Stimulated activated memory B cell treated with anti-CD40 and anti-IgM and Interleukin-4, amounts not matched to agents 10 μg/mL and 1 μg/mL and 100 μg/mL, for 72 hours (primary cell): ENCODE measurements at regions not wholly inside any gene's neighbourhood (a gene's known extent, or its start where the extent isn't known, plus 50 kb on each side); places are given as distances from the start of the nearest gene placed in this dataset.
"Not testable (repeated sequence)": the region's sequence is repeated elsewhere in the genome, so short reads cannot be mapped to it uniquely, and the experiment has no call there.

Experiments used
- ATAC-seq: fragments of 150-1000 bp; cut with Tn5 transposase; 2 replicates; pipeline ENCODE4 v1.10.0; 2021
- H3K27ac Mint-ChIP-seq: one replicate; pipeline ENCODE4 v1.8.0; 2022; ENCODE audit warnings: mild to moderate bottlenecking, mixed read lengths
- H3K27me3 Mint-ChIP-seq: one replicate; pipeline ENCODE4 v1.8.0; 2022; ENCODE audit warnings: mixed read lengths
- H3K36me3 Mint-ChIP-seq: one replicate; pipeline ENCODE4 v1.8.0; 2022; ENCODE audit warnings: mixed read lengths
- H3K4me1 Mint-ChIP-seq: one replicate; pipeline ENCODE4 v1.8.0; 2022; ENCODE audit warnings: mixed read lengths
- H3K4me3 Mint-ChIP-seq: one replicate; pipeline ENCODE4 v1.8.0; 2022; ENCODE audit warnings: mild to moderate bottlenecking, moderate library complexity, mixed read lengths
- H3K9me3 Mint-ChIP-seq: one replicate; pipeline ENCODE4 v1.8.0; 2022; ENCODE audit warnings: mixed read lengths

DNA sequence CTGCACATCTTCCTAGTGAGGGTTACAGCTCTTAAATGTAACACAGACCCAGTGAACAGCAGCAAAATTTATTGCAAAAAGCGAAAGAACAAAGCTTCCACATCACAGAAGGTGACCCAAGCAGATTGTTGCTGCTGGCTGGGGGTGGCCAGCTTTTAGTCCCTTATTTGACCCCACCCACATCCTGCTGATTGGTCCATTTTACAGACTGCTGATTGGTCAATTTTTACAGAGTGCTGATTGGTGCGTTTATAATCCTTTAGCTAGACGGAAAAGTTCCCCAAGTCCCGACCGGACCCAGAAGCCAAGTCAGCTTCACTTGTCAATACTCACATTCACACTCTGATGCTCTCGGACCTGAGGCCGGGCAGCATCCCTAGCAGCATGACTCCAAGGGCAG, 154.5 kb upstream of the ATP10A start:
- H3K9me3 Mint-ChIP-seq, result no peaks in the 10 kb centered on the region

DNA sequence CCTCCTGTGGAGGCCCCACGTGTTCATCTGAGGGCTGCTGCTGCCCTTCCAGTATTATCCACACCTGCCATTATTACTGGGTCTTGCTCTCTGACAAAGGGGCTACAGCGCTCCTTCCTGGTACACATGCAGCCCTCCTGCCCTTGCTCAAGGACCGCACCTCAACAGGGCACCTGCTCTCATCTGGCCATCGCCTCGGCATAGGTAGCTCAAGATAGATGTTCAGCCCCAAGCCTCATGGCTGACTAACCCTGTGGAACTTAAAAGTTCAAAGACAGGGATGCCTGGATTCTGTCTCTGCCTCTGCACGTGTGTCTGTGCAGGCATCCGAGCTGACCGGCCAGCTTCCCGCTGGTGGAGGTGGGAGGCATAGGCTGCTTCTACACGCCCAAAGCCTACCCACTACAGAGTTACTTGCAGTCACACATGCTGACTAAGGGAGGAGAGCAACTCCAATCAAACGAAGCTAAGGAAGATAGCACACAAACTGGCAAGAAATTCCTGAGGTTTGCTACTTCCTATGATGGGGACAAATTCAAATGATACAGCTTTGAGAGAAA, 152.5 kb upstream of the ATP10A start:
- no peaks in the 10 kb centered on the region for H3K9me3 Mint-ChIP-seq
- ATAC-seq, result no peak
- no peaks in the 10 kb centered on the region for H3K4me1 Mint-ChIP-seq
- no peak overlapping the region for H3K4me3 Mint-ChIP-seq
- H3K27me3 Mint-ChIP-seq, result peaks cover 24% of the 10 kb centered on the region
- H3K36me3 Mint-ChIP-seq, result no peaks in the 10 kb centered on the region
- H3K27ac Mint-ChIP-seq, result no peak overlapping the region

More for the DNA sequence above, 154.5 kb upstream of the ATP10A start:
- no peak overlapping the region for H3K27ac Mint-ChIP-seq
- no peak for ATAC-seq
- no peaks in the 10 kb centered on the region for H3K4me1 Mint-ChIP-seq
- no peaks in the 10 kb centered on the region for H3K36me3 Mint-ChIP-seq
- peaks cover 31% of the 10 kb centered on the region for H3K27me3 Mint-ChIP-seq
- no peak overlapping the region for H3K4me3 Mint-ChIP-seq

DNA sequence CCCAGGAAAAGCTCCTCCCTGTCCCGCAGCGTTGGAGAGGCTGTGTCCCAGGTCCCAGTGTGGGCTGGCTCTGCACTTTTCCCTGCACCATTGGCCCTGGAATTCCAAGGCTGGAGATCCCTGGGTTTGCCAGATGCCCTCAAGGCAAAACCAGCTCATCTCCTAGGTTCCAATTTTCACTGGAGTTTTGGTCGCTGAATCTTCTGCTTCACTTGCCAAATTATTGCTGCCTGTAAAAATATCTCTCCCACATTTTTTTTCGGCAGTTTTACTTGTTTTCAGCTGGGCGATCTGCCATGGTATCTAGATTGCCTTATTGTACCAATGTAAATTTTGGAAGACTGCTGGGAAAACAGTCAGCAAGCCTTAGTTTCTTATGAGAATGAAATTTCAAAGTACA, 150.9 kb upstream of the ATP10A start:
- Mint-ChIP-seq H3K4me1 (no peaks in the 10 kb centered on the region), H3K9me3 (no peaks in the 10 kb centered on the region), H3K36me3 (no peaks in the 10 kb centered on the region), H3K27me3 (peaks cover 21% of the 10 kb centered on the region), H3K4me3 (no peak overlapping the region), H3K27ac (no peak overlapping the region)
- no peak for ATAC-seq

GRCh38 chr15:26011916-26012315, 148.8 kb upstream of the ATP10A start:
- peaks cover 21% of the 10 kb centered on the region for H3K27me3 Mint-ChIP-seq
- no peak overlapping the region for H3K27ac Mint-ChIP-seq
- no peaks in the 10 kb centered on the region for H3K9me3 Mint-ChIP-seq
- H3K4me3 Mint-ChIP-seq, result no peak overlapping the region
- no peaks in the 10 kb centered on the region for H3K4me1 Mint-ChIP-seq
- no peak for ATAC-seq
- no peaks in the 10 kb centered on the region for H3K36me3 Mint-ChIP-seq

- ATAC-seq, result no peak
- H3K9me3 Mint-ChIP-seq, result no peaks in the 10 kb centered on the region
- no peaks in the 10 kb centered on the region for H3K4me1 Mint-ChIP-seq
- no peaks in the 10 kb centered on the region for H3K27me3 Mint-ChIP-seq
- no peaks in the 10 kb centered on the region for H3K36me3 Mint-ChIP-seq
- H3K4me3 Mint-ChIP-seq, result no peak overlapping the region
- no peak overlapping the region for H3K27ac Mint-ChIP-seq
These were observed 144.0 kb upstream of the ATP10A start for GRCh38 chr15:26007151-26007550.

DNA sequence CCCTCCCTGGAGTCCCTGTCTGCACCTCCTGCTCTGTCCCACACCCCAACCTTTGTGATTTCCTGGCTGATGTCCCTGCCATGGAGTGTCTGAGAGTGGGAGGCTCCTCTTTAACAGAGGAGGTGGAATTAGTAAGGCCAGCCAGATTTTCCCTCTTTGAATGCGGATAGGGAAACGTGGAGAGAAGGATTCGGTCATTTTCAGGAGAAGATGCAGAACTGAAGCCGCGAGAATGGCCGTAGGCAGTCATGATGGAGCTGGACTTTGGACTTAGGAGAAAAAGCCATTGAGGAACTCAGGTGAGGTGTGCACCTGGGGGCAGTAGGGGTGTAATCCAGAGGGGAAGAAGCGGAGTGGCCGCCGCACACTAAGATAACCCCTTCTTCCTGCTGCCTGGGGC, 138.1 kb upstream of the ATP10A start:
- Mint-ChIP-seq H3K27me3 (no peaks in the 10 kb centered on the region), H3K36me3 (no peaks in the 10 kb centered on the region), H3K9me3 (no peaks in the 10 kb centered on the region), H3K27ac (no peak overlapping the region), H3K4me3 (no peak overlapping the region), H3K4me1 (no peaks in the 10 kb centered on the region)
- ATAC-seq, result no peak

DNA sequence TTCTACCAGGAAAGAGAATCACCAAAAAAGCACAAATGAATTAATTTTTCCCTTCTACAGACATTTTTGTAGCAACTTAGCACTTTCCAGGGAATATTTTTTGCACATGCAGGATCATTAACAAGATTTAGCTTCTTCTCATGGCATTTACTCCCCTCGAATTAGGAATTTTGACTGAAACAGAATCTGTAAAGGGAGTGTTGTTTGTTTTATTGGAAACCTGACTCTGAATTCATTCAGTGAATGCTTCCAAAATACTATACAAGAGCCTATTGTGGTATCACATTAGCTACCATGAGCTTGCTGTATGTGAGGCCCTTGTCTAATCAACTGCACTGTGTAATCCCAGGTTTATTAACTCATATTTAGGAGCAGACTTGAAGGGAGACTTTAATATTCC, 130.4 kb upstream of the ATP10A start:
- no peaks in the 10 kb centered on the region for H3K9me3 Mint-ChIP-seq
- no peaks in the 10 kb centered on the region for H3K4me1 Mint-ChIP-seq
- no peaks in the 10 kb centered on the region for H3K36me3 Mint-ChIP-seq
- no peaks in the 10 kb centered on the region for H3K27me3 Mint-ChIP-seq
- no peak for ATAC-seq
- no peak overlapping the region for H3K27ac Mint-ChIP-seq
- H3K4me3 Mint-ChIP-seq, result no peak overlapping the region

- no peak overlapping the region for H3K4me3 Mint-ChIP-seq
- H3K9me3 Mint-ChIP-seq, result no peaks in the 10 kb centered on the region
- H3K27ac Mint-ChIP-seq, result no peak overlapping the region
- H3K27me3 Mint-ChIP-seq, result no peaks in the 10 kb centered on the region
- no peaks in the 10 kb centered on the region for H3K4me1 Mint-ChIP-seq
- ATAC-seq, result no peak
- no peaks in the 10 kb centered on the region for H3K36me3 Mint-ChIP-seq
These were observed 127.1 kb upstream of the ATP10A start for GRCh38 chr15:25990220-25990619.

DNA sequence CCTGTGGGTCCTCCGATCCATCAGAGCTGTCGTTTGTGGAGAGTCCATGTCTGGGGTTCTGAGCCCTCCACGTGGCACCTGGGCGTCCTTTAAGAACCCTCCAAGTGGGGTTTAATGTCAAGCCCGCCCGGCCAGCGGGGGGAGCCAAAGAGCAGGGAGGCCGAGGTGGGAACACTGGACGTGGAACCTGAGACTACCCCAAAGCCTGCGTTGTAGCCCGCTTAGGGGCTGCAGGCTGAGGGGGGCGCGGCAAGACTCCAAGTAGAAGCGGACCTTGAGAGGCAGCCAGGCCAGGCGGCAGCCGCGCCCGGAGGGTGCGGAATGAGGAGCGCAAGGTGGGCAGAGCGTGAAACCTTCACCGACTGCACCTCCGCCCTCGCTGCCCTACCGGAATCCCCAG, 126.2 kb upstream of the ATP10A start:
- no peak overlapping the region for H3K4me3 Mint-ChIP-seq
- no peak for ATAC-seq
- no peaks in the 10 kb centered on the region for H3K4me1 Mint-ChIP-seq
- H3K9me3 Mint-ChIP-seq, result no peaks in the 10 kb centered on the region
- no peaks in the 10 kb centered on the region for H3K27me3 Mint-ChIP-seq
- no peak overlapping the region for H3K27ac Mint-ChIP-seq
- no peaks in the 10 kb centered on the region for H3K36me3 Mint-ChIP-seq

- H3K36me3 Mint-ChIP-seq, H3K9me3 Mint-ChIP-seq, H3K4me1 Mint-ChIP-seq, ATAC-seq, H3K27me3 Mint-ChIP-seq, H3K4me3 Mint-ChIP-seq, H3K27ac Mint-ChIP-seq: not testable (repeated sequence)
These were observed 125.6 kb upstream of the ATP10A start for GRCh38 chr15:25988716-25989115.

GRCh38 chr15:25987638-25988037, 124.5 kb upstream of the ATP10A start:
- no peak for ATAC-seq
- H3K36me3 Mint-ChIP-seq, result no peaks in the 10 kb centered on the region

GRCh38 chr15:25985165-25985564, 122.0 kb upstream of the ATP10A start:
- no peaks in the 10 kb centered on the region for H3K4me1 Mint-ChIP-seq
- ATAC-seq, result no peak

More at GRCh38 chr15:25987638-25988037, 124.5 kb upstream of the ATP10A start:
- no peaks in the 10 kb centered on the region for H3K9me3 Mint-ChIP-seq
- H3K27me3 Mint-ChIP-seq, result no peaks in the 10 kb centered on the region
- no peak overlapping the region for H3K4me3 Mint-ChIP-seq
- H3K4me1 Mint-ChIP-seq, result no peaks in the 10 kb centered on the region
- H3K27ac Mint-ChIP-seq, result no peak overlapping the region

DNA sequence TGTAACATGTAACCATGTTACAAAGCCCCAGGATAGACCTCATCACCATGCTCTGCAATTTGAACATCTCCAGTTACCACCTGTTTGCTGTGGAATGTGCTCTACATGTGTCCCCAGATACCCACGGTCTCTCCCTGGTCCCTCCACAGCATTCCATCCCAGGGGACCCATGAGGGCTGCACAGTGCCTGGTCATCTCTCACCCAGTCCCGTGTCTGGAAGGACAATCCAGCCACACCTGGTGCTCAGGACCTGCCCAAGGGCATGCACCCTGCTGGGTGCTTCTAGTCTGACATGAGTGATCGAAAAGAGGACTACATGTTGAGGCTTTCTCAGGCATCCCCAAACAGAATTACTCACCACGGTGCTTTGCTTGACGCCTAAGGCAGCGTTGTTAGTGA, 119.6 kb upstream of the ATP10A start:
- no peak for ATAC-seq
- Mint-ChIP-seq H3K9me3 (peaks cover 2% of the 10 kb centered on the region), H3K4me3 (no peak overlapping the region), H3K27ac (no peak overlapping the region), H3K36me3 (no peaks in the 10 kb centered on the region), H3K27me3 (no peaks in the 10 kb centered on the region), H3K4me1 (no peaks in the 10 kb centered on the region)

More at GRCh38 chr15:25985165-25985564, 122.0 kb upstream of the ATP10A start:
- H3K4me3 Mint-ChIP-seq, result no peak overlapping the region
- no peak overlapping the region for H3K27ac Mint-ChIP-seq
- H3K9me3 Mint-ChIP-seq, result no peaks in the 10 kb centered on the region
- H3K27me3 Mint-ChIP-seq, result no peaks in the 10 kb centered on the region
- no peaks in the 10 kb centered on the region for H3K36me3 Mint-ChIP-seq

- no peaks in the 10 kb centered on the region for H3K36me3 Mint-ChIP-seq
- no peaks in the 10 kb centered on the region for H3K27me3 Mint-ChIP-seq
- no peak for ATAC-seq
- H3K4me3 Mint-ChIP-seq, result no peak overlapping the region
- no peaks in the 10 kb centered on the region for H3K4me1 Mint-ChIP-seq
- no peak overlapping the region for H3K27ac Mint-ChIP-seq
- H3K9me3 Mint-ChIP-seq, result peaks cover 2% of the 10 kb centered on the region
These were observed 118.0 kb upstream of the ATP10A start for GRCh38 chr15:25981114-25981513.

DNA sequence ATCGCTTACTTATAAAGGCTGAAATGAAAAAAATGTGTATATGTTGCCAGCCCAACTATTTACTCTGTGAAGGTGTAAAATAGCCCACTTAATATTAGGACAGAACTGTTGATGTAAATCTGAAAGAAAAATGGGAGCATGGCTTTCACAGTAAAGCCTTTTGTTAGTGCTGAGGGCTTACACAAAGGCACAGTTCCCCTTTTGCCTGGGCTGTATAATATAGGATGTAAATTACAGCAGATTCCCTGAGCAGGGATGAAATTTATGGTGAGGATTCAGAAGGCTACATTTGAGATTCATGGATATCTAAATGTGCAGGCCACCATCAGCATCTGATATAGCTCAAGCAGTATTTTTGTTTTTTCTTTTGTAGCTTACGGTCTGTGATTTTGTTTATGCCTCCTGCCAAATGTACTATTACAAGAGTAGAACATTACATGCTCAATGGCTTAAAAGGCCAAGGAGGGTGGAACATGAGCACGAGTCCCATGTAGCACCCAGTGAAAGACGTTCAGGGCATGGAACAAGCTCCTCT, 109.1 kb upstream of the ATP10A start:
- no peak for ATAC-seq
- Mint-ChIP-seq H3K4me3 (no peak overlapping the region), H3K27me3 (no peaks in the 10 kb centered on the region), H3K27ac (no peak overlapping the region), H3K9me3 (peaks cover 3% of the 10 kb centered on the region), H3K4me1 (no peaks in the 10 kb centered on the region), H3K36me3 (no peaks in the 10 kb centered on the region)

DNA sequence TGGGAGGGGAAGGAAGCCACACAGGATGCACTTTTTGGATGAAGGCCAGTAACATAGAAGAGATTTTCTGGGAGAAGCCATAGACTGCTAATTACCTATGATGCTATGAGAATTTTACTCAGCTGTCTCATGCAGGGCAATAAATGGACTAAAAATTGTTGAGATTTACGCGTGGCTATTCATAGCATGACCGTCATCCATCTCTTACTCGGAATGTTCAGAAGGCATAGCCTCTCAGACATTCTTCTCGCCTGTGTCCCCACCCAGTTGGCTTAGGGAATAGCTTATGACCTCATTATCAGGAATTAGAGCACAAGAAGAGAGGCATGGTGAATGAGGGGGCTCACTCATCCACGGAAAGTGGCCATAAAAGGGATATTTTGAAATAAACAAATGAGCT, 107.9 kb upstream of the ATP10A start:
- no peaks in the 10 kb centered on the region for H3K27me3 Mint-ChIP-seq
- no peaks in the 10 kb centered on the region for H3K36me3 Mint-ChIP-seq
- no peaks in the 10 kb centered on the region for H3K4me1 Mint-ChIP-seq
- no peak overlapping the region for H3K4me3 Mint-ChIP-seq
- no peak for ATAC-seq
- peaks cover 3% of the 10 kb centered on the region for H3K9me3 Mint-ChIP-seq
- H3K27ac Mint-ChIP-seq, result no peak overlapping the region

GRCh38 chr15:25969886-25970285, 106.8 kb upstream of the ATP10A start:
- H3K36me3 Mint-ChIP-seq, result no peaks in the 10 kb centered on the region
- H3K9me3 Mint-ChIP-seq, result peaks cover 3% of the 10 kb centered on the region
- H3K4me1 Mint-ChIP-seq, result no peaks in the 10 kb centered on the region
- H3K27me3 Mint-ChIP-seq, result no peaks in the 10 kb centered on the region
- H3K27ac Mint-ChIP-seq, result no peak overlapping the region
- no peak for ATAC-seq
- no peak overlapping the region for H3K4me3 Mint-ChIP-seq
